ENCODE measurements at regions not wholly inside any gene's neighbourhood (a gene's known extent, or its start where the extent isn't known, plus 50 kb on each side); places are given as distances from the start of the nearest gene placed in this dataset.
"Not testable (repeated sequence)": the region's sequence is repeated elsewhere in the genome, so short reads cannot be mapped to it uniquely, and the experiment has no call there.

DNA sequence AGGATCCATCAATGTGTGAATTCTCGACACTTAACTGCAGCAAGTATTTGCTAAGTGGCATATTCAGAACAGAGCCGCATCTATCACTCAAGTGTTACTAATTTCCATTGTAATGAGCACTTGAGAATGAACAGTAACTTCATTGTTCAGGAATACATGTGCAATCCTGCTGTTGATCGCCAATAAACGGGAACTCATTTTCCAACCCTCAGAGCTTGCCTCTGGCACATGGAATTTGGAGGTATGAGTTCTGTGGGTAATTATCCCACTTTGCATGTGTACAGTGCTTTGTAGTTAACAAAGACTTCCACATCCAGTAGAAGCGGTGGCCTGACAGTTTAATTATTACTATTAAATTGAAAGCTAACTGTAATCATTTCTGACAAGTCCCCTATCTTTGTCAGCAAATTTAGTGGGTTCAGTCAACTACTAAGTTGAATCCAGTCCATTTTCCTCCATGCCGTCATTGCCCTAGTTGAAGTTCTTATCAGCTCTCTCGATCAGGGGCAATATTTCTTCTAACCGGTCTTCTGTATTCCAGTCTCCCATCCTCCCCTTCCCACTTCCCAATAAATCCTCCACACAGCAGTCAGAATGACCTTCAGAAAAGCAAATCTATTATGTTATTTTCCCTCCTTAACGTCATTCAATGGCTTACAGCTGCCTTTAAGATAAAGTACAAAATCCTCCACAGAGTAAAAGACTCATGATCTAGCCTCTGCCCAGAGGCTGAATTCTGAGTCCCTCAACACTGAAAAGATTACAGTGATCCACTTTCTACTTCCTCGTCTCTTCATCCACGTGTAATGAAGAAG, 62.4 kb upstream of the GBA3 start:
- not testable (repeated sequence) for DNase-seq (ENCODE audit: low read depth, low spot score)

DNA sequence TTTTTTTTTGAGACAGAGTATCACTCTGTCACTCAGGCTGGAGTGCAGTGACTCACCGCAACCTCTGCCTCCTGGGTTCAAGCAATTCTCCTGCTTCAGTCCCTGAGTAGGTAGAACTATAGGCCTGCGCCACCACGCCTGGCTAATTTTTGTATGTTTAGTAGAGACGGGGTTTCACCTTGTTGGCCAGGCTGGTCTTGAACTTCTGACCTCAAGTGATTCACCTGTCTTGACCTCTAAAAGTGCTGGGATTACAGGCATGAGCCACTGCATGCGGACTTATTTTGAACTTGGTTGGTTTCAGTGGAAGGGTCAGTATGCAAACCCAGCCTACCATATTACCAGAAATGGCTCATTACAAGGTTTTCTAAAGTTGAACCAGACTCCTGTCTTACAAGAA, 61.6 kb upstream of the GBA3 start:
- not testable (repeated sequence) for DNase-seq (ENCODE audit: low read depth, low spot score)

GRCh38 chr4:22634541-22635181, 58.1 kb upstream of the GBA3 start:
- no peak for DNase-seq (ENCODE audit: low read depth, low spot score)

DNA sequence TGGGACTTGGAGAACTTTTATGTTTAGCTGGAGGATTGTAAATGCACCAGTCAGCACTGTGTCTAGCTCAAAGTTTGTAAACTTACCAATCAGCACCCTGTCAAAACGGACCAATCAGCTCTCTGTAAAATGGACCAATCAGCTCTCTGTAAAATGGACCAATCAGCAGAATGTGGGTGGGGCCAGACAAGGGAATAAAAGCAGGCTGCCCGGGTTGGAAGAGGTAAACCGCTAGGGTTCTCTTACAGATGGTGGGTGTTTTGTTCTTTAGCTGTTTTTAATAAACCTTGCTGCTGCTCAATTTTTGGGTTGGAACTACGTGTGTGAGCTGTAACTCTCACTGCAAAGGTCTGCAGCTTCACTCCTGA, 57.6 kb upstream of the GBA3 start:
- DNase-seq (ENCODE audit: low read depth, low spot score) = not testable (repeated sequence)

DNA sequence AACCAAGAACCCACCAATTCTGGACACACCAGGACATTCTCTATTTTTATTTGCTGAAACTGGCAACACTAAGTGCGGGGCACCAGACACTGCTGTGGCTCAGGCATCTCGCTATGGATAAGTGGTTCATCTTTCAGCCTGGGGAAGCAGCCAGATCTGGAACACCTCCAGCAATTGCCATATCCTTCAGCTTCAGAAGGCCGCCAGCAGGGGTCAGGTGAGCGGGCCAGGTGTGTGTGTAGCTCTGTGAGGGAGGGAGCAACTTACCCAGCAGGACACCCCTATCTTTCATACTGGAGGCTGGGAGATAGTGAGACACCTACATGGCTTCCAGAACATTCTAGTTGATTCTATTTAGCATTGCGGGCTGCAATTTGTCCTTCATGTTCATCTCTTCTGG, 57.0 kb upstream of the GBA3 start:
- DNase-seq (ENCODE audit: low read depth, low spot score) = no peak

GRCh38 chr4:22637306-22637705, 55.4 kb upstream of the GBA3 start:
- no peak for DNase-seq (ENCODE audit: low read depth, low spot score)

Measured in iPS DF 19.7 (cell line).